IPS-NIHi7 (cell line): ENCODE measurements at regions not wholly inside any gene's neighbourhood (a gene's known extent, or its start where the extent isn't known, plus 50 kb on each side); places are given as distances from the start of the nearest gene placed in this dataset.
A peak's percentile ranks its signal among the peaks of the same experiment; 100 is the strongest.

Source experiments
- DNase-seq: peaks from one replicate; pipeline ENCODE4 v3.0.0; 2012; ENCODE audit warnings: mixed read lengths; ENCODE audit errors: extremely low spot score

DNA sequence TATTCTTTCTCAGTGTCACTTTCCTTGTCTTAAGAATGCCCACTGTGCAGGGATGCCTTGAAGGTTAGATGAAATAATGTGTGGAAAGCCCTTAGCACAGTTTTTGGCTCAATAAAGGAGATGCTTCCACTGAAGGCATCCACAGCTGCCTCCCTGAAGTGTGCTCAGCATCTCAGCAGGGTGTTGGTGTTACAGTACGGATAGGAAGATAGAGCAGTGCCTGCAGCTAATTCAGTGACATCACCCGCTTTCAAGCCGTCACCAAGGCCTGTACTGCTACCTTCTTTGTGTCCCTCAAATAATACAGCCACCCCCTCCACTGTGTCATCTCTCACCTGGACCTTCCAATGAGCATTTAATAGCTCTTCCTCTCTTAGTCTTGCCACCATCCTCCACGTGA is 59.0 kb downstream of the NDUFS5 start:
- DNase-seq: no peak

DNA sequence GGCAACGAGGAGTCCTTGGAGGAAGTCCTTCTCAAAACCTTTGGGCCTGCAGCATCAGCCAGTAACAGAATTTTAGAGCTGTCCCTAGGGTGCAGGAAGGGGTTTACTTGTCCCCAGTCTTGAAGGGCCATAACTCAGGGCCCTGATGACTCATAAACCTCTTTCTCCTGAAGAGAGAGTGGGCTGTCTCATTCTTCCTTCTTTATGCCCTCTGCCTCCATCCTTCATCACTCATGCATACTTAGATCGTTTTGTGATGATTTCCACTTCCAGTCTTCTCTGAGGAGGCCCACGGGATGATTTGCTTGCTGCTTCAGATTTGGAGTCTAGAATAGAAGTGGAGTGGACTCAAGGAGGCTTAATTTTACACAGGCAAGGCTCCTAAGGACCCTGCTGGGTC is 60.2 kb downstream of the NDUFS5 start:
- DNase-seq: no peak

DNA sequence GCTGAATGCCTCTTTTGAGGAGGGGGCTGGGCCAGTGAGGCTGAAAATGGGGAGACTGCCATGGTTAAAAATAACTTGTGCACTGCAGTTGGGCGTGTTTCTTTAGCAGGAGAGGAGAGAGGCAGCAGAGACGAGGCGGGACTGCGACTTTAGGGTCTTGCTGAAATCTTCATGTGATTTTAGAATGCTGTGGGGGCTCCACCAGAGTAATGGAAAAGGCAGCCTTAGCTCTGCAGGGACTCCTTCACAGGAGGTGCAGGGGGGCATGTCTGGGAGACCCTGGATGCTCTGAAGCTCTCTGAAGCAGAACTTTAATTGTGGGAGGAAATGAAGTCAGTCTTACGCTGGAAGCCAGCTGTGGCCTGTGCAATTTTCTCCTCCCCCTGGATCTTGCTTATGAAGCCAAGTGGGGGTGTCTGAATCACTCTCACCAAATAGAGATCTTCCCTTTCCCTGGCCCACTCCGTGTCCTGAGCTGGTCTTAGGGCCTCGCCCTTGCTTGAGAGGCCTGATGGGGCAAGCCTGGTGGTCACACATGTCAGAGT is 60.8 kb downstream of the NDUFS5 start:
- no peak for DNase-seq

DNA sequence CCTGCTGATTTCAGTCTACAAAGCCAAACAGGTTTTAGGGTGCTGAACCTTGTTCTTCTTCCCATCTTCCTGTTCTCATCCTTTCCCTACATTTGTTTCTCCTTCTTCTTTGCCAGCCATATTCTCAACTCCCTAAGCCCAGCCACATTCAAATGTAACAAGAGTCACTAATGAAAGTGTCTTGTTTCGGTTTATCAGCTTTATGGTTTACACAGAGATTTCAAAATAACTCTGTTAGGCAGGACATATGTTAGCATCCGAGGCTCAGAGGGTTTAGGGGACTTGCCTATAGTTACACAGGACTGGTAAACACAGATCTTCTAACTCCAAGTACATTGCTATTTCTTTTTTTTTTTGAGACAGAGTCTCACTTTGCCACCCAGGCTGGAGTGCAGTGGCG is 61.3 kb downstream of the NDUFS5 start:
- DNase-seq: no peak

DNA sequence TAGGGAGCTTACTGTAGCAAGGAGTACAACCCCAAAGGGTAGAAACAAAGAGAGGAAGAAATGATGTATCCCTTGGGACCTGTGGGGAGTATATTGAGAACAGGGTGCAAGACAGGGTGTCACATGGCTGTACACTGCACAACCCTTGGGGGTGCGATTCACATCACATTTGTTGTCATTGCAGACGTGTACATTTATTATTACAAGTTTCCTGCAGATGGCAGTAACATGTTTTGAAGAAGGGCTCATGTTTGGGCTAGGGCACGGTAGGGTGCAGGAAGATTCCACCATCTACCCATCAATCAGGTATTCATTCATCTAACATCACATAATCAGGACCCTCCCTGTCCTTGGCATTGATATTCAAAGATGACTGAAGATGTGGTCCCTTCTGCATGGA is 62.5 kb downstream of the NDUFS5 start:
- no peak for DNase-seq

DNA sequence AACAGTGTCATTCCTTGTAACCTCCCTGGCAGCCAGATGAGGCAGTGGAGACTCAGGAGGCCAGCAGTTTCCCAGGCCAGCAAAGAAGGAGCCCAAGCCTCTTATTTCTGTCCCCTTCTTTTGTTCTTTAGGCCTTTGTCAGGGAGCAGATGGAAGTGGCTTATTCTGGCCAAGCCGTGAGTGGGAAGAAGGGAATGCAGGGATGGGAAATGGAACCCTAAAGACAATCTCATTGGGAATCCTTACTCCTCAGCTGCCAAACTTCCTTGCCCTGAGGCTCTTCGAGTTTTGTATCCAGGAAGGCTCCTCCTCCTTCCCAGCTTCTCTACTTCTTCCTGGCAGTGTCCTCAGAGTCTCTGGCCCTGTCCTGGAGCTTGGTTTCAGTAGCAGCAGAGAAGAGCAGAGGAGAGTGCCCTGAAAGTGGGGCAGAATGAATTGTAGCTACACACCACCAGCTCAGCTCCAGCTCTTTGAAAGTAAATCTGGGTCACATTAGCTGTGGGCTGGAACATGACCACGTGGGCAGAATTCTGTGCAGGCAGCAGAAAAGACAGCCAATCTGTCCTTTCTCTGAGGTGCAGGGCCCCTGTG is 63.9 kb downstream of the NDUFS5 start:
- DNase-seq: no peak

DNA sequence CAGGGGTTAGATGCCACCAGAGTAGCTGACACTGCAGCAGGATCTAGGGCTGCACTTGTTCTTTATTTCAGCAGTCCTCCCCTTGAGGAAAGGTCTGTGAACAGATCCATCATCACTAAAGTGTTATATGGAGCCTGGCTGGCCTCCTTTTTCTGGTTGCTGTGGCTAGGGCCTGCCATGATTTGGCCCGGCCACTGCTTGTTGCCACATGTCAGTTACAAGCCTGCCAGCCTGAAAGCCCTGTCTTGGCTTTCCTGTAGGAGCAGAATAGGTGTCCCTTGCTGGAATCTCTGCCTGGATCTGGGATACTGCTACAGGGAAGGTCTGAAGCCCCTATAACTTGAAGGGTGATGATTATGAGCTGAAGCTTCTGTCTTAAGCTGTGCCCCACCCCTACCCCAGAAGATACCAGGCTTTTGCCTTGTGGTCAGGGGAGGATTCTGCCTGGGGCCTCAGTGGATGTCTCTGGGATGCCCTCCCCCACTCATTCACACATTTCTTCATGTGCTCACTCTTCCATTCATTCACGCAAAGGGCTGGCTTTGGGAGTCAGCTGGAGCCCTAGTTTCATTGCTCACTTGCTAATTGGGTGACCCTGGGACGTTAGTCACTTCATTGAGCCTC is 64.7 kb downstream of the NDUFS5 start:
- DNase-seq: no peak

DNA sequence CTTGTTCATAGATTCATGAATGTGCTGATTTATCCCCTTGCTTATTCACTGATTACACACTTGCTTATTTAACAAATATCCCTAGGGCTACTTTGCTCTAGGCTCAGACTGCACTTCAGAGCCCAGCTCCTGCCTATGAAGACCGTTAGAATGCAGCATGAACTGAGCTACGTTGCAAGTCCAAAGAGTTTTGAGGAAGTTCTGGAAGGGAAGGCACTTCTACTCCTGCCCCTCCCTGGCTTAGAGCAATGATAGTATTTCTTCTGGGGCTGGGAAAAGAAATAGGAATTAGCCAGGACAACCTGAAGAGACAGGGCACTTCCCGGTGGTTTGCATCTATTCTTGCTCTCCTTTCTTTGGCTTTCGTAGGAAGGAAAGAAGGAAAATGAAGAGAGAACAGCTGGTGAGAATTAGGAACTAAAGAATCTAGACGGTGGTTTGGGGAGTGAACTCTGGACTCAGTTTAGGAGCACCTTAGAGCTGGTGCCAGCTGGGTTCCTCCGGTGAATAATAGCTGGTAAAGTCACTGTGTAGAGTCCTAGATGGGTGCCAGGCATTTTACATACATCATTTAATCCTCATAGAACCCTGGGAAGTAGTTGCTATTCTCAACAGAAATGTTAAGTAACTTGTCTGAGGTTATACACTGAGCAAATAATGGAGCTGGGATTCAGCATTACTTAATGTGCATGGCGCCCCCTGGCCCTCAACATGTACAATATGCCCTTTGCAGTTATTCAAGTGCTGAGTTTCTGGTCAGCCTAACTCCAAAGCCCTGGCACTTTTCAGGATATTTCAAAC is 65.9 kb downstream of the NDUFS5 start:
- no peak for DNase-seq

DNA sequence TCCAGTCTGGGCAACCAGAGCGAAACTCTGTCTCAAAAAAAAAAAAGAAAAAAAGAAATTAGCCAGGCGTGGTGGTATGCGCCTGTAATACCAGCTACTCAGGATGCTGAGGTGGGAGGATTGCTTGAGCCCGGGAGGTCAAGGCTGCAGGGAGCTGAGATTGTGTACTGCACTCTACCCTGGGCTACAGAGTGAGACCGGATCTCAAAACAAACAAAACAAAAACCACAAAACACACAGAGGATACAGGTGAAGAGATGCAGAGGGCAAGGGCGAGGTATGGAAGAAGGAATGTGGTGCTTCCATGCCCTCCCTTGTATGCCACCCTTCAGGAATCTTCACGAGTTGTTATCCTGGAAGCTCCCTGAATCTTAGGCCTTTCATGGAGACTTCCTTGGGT is 68.5 kb downstream of the NDUFS5 start:
- no peak for DNase-seq

DNA sequence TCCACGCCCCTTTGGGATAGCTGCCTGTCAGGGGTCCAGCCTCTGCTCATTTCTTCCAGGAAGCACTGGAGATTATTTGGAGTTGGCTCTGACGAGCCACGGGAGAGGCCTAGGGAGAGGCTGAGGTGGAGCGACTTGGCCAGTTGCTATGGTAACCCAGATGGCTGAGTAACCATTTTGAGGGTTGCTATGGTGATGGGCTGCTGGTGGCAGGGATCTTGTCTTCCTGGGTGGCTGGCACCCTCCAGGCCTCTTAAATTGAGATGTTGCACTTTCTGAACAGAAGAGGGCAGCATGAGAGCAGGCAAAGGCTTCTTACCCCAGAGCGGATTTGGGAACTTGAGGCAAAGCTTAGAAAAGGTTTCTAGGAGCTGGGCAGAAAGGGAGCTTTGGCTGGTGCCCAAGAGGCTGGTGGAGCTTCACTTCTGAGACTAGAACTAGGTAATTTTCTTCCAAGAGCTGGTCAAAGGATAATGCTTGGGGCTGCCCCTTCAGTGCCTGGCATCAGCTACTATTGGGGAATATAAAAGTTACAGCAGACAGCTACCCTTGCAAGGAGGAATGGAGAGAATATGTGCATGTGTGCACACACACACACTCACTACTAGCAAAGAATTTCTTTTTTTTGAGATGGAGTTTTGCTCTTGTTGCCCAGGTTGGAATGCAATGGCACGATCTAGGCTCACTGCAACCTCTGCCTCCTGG is 72.5 kb downstream of the NDUFS5 start:
- DNase-seq: peak; percentile 95

DNA sequence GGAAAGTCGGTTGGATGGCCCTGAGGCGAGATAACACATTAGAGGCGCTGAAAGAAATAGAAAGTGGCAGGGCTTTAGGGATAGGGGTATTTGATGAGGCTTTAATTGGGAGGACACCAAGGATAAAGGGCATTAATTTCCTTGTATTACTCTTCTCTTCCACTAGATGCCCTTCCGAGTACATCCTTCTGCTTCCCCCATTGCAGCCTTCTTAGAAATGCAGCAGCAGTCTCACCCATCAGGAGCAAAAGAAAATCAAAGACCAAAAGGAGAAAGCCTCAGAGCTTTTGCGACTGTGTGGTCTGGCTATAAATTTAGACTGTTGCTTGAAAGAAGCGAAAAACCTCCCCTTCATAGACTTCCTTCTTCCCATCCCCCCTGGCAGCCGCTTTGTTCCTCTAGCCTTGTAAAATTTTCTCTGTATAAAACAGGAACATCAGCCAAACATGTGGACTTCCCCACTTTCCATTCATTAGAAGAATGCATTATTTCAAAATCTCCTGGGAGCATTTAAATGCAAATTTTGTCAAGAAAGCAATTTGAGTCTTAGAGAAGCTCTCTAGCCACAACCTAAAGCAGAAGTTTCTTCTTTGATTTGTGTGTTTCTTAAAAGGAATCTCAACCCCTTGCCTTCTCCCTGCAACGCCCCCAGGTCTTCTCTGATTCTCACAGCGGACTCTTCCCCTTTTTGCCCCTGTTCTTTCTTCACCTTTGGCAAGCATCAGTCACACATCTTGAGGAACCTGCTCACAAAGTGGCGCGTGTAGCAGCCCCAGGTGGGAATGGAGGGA is 76.6 kb downstream of the NDUFS5 start:
- DNase-seq: peak; percentile 68

DNA sequence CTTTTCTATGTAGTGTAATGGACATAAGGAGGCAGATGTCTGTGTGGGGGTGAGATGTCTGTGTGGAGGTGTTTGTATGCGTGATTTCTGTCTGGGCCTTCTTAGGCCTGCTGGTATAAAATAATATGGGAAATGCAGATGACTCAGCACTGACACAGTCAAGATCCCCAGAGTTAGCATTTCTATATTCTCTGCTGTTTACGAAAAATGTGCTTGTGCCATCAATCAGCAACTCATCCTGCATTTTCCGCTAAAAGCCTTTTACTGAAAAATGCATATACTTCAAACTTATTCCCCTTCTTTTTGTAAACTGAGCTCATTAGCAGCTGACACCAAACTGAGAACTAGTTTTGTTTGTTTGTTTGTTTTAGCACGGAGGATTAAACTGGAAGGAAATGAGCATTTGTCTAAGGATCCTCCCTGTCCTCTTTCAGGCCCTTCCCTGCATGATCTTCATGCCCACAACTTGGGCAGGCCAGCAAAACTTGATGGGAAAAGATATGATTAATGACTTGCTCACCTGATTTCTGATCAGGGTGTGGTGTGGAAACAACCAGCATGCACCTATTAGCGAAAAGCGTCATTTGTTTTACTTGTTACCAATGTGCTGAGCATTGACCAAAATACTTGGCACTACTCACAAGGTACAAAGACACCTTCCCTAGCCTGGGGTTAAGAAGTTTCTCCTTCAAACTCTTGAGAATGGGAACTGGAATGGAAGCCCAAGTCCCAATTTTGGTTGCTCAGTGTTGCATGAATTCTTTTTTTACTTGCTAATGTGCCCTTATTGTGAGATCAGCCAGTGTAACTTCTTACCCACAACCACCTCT is 77.4 kb downstream of the NDUFS5 start:
- no peak for DNase-seq

DNA sequence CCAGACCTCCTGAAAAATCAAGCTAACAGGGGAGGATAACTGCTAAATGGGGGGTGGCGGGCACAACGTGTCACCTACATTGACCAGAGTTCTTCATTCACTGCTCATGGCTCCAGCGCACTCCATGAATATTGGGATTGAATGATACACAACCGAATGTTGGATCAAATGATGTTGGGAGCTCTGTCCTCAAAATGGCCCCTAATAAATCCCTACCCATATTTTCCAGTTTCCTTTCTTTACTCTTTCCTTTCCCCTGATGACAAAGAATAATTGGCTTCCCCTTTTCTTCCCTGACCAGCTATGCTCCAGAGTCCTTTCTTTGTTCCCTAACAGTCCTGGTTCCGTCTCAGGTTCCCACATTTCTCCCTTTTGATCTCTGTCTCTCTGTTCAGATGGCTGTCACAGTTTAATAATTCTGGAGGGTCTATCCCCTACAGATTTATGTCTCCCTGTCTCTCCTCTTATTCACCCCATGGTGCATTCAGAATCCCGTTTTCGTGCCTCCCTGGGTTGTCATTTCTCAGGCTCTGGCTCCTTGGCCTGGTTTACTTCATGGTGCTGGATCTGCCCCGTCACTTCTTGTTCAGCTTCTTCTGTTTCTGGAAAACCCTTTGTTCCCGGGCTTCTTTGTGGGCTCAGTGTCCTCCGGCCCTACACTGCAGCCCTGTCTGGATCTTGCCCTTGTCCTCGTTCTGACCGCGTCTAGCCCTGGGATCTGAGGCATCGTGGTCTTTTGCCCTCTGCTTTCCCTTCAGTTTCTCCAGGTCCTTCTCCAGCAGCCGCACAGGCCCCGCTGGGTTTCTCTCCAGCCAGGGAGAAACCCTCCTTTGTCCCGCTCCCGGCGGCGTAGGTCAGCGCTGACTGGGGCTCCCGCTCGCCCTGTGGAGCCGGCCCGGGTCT is 78.3 kb downstream of the NDUFS5 start:
- DNase-seq: peak; percentile 49

DNA sequence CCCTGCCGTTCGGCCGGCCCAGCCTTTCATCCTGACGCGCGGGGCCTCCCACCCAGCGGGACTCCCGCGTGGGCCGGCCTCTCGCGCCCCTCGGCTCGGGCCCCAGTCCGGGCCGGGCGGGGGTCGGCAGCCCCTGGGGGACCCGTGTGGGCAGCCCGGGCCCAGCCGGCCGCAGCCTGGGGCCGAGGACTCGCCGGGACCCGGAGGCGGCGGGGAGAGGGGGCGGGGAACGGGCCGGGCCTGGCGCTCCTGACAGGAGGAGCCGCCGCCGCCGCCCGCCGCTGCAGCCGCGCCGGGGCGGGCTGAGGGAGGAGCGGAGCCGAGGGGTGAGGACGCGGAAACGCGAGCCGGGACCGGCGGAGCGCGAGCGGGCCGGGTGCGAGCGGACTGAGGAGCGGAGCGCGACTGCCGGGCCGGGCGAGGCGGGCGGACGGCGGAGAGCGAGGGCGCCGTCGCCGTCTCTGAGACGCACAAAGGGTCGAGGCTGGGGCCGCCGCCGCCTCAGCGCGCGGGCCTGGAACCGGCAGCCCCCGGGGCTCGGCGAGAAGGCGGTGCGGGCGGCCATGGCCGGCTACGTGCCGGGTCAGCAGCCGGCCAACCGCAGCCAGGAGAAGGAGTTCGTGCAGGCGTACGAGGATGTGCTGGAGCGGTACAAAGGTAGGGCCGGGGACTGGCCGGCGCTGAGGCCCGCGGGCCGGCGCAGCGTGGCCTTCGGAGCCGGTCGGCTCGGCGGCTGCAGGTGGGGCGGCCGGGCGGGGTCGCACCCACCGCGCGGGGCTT is 79.1 kb downstream of the NDUFS5 start:
- peak; percentile 77 for DNase-seq

DNA sequence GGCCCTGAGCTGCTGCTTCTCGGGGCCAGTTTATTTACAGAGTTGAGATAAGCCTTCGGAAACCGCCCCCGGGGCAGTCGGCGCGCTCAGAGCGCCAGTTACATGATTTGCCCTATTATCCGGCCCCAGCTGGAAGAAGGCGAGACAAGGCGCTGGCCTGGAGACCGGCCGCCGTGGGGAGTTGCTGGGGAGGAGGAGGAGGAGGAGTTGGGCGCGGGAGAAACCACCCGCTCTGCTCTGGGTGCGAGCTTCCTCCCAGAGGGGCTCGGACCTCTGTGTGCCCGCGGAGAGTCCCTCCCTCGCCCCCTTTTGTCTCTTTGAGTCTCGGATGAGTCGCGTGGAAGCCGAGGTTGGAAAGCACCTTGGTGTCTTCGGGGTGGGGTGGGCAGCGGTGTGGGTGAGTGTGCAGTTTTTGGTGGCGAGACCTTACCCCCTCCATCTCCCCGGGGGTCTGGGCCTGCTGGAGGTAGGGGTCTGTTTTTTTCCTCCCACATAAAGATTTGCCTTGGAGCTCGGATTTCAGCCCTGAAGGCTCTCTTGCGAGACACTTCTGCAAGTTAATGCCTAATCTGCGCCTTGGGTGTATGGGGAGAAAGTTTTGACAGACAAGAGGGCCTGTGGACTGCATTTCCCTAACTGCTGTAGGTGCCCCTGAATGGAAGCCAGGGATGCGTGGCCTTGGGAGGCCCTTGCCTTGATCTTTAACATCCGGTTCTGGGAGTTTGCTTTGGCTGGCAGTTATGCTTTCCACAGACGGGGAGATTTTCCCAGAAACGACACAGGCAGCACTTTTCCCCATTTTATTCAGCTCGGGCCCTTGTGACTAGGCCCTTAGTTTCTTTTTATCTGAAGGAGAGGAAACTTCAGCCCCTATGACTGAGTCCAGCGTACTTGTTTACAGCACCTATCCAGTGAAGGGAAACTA is 80.0 kb downstream of the NDUFS5 start:
- DNase-seq: peak; percentile 45

DNA sequence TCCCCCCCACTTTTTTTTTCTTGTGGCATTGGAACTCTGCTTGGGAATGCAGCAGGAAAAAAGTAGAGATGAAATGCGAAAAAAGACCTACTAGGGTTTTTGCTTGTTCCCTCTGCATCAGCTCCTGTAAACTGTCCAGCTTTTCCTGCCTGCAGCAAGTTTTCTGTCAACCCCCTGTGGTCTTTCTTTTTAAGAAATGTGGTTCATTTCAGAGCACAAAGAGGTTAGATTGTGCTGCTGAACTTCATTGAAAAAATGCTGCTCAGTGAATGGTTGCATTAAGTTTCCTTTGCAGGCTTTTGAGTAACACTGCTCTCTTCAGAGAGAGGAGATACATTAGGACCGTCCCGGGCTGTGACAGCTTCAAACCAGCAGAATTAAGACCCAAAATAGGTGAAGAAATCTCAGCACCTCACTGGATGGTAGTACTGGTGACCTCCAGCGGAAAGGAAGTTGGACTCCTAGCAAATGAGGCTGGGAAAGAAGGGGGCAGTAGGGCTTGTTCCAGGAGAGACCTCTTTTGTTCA is 80.7 kb downstream of the NDUFS5 start:
- DNase-seq: no peak
